Endothelial cell (in vitro differentiated cells): ENCODE measurements at regions not wholly inside any gene's neighbourhood (a gene's known extent, or its start where the extent isn't known, plus 50 kb on each side); places are given as distances from the start of the nearest gene placed in this dataset.

Experiments used
- DNase-seq: peaks from one replicate; pipeline ENCODE4 v3.0.0; 2021; ENCODE audit warnings: low spot score
- H3K27ac Mint-ChIP-seq: one replicate; pipeline ENCODE4 v1.8.0; 2021; ENCODE audit warnings: mixed read lengths, inconsistent platforms; ENCODE audit not compliant: unreplicated experiment
- H3K27me3 Mint-ChIP-seq: one replicate; pipeline ENCODE4 v1.8.0; 2021; ENCODE audit warnings: mild to moderate bottlenecking, moderate library complexity, mixed read lengths, inconsistent platforms; ENCODE audit not compliant: unreplicated experiment
- H3K36me3 Mint-ChIP-seq: one replicate; pipeline ENCODE4 v1.8.0; 2021; ENCODE audit warnings: mild to moderate bottlenecking, low read depth, mixed read lengths, inconsistent platforms; ENCODE audit not compliant: unreplicated experiment
- H3K4me1 Mint-ChIP-seq: one replicate; pipeline ENCODE4 v1.8.0; 2021; ENCODE audit warnings: mild to moderate bottlenecking, mixed read lengths, inconsistent platforms; ENCODE audit not compliant: unreplicated experiment
- H3K4me3 Mint-ChIP-seq: one replicate; pipeline ENCODE4 v1.8.0; 2021; ENCODE audit warnings: mild to moderate bottlenecking, mixed read lengths, inconsistent platforms; ENCODE audit not compliant: unreplicated experiment
- H3K9me3 Mint-ChIP-seq: one replicate; pipeline ENCODE4 v1.8.0; 2021; ENCODE audit warnings: mixed read lengths, inconsistent platforms; ENCODE audit not compliant: unreplicated experiment
- CTCF ChIP-seq: fragments of 200-600 bp; sonication (generic); IDR thresholded peaks from one replicate; pipeline ENCODE4 v1.5.0; 2021; ENCODE audit warnings: antibody characterized with exemption; ENCODE audit not compliant: unreplicated experiment

GRCh38 chr16:17773698-17774101, 302.9 kb upstream of the XYLT1 start:
- TF ChIP-seq CTCF = no peak
- Mint-ChIP-seq H3K4me3 (no peak overlapping the region), H3K27me3 (peaks cover 4% of the 10 kb centered on the region), H3K4me1 (peaks cover 15% of the 10 kb centered on the region), H3K9me3 (no peaks in the 10 kb centered on the region), H3K36me3 (no peaks in the 10 kb centered on the region), H3K27ac (no peak overlapping the region)
- DNase-seq = no peak

GRCh38 chr16:17770104-17770503, 299.3 kb upstream of the XYLT1 start:
- H3K9me3 Mint-ChIP-seq = no peaks in the 10 kb centered on the region

GRCh38 chr16:17769065-17769464, 298.3 kb upstream of the XYLT1 start:
- Mint-ChIP-seq H3K27me3 (peaks cover 4% of the 10 kb centered on the region), H3K27ac (no peak overlapping the region), H3K9me3 (no peaks in the 10 kb centered on the region), H3K4me3 (no peak overlapping the region), H3K36me3 (no peaks in the 10 kb centered on the region), H3K4me1 (no peaks in the 10 kb centered on the region)
- no peak for TF ChIP-seq CTCF
- no peak for DNase-seq

More at GRCh38 chr16:17770104-17770503, 299.3 kb upstream of the XYLT1 start:
- H3K27me3 Mint-ChIP-seq = peaks cover 4% of the 10 kb centered on the region
- no peak overlapping the region for H3K4me3 Mint-ChIP-seq
- no peak overlapping the region for H3K27ac Mint-ChIP-seq
- DNase-seq = no peak
- TF ChIP-seq CTCF = no peak
- no peaks in the 10 kb centered on the region for H3K36me3 Mint-ChIP-seq
- no peaks in the 10 kb centered on the region for H3K4me1 Mint-ChIP-seq

GRCh38 chr16:17768257-17768656, 297.5 kb upstream of the XYLT1 start:
- H3K4me3 Mint-ChIP-seq = no peak overlapping the region
- H3K9me3 Mint-ChIP-seq = no peaks in the 10 kb centered on the region
- H3K36me3 Mint-ChIP-seq = no peaks in the 10 kb centered on the region
- no peak for DNase-seq
- no peak for TF ChIP-seq CTCF
- H3K4me1 Mint-ChIP-seq = no peaks in the 10 kb centered on the region
- H3K27me3 Mint-ChIP-seq = peaks cover 4% of the 10 kb centered on the region
- H3K27ac Mint-ChIP-seq = no peak overlapping the region

- H3K9me3 Mint-ChIP-seq = no peaks in the 10 kb centered on the region
- H3K4me3 Mint-ChIP-seq = no peak overlapping the region
- H3K27ac Mint-ChIP-seq = no peak overlapping the region
- H3K4me1 Mint-ChIP-seq = no peaks in the 10 kb centered on the region
- no peaks in the 10 kb centered on the region for H3K36me3 Mint-ChIP-seq
- no peak for DNase-seq
- TF ChIP-seq CTCF = no peak
- H3K27me3 Mint-ChIP-seq = peaks cover 2% of the 10 kb centered on the region
These were observed 295.3 kb upstream of the XYLT1 start for GRCh38 chr16:17766012-17766411.
